ENCODE measurements at regions not wholly inside any gene's neighbourhood (a gene's known extent, or its start where the extent isn't known, plus 50 kb on each side); places are given as distances from the start of the nearest gene placed in this dataset.

GRCh38 chr16:60582528-60582927 lies 1453.7 kb downstream of the CDH8 start:
- no peak for TF ChIP-seq POLR2AphosphoS5 (IDR thresholded peaks at IDR 0.05; ENCODE audit: low read depth, low read length)
- no peak for TF ChIP-seq TAF1 (IDR thresholded peaks at IDR 0.05; ENCODE audit: borderline replicate concordance, insufficient read depth, low read length)
- TF ChIP-seq REST (IDR thresholded peaks at IDR 0.05; ENCODE audit: insufficient read depth in 1 of 2, low read depth in 2 of 2, low read length in 2 of 2): no peak
- no peak for TF ChIP-seq SIN3A (IDR thresholded peaks at IDR 0.05; ENCODE audit: borderline replicate concordance, insufficient read depth, low read length)

All from PFSK-1 (cell line).